ENCODE measurements at regions not wholly inside any gene's neighbourhood (a gene's known extent, or its start where the extent isn't known, plus 50 kb on each side); places are given as distances from the start of the nearest gene placed in this dataset.

DNA sequence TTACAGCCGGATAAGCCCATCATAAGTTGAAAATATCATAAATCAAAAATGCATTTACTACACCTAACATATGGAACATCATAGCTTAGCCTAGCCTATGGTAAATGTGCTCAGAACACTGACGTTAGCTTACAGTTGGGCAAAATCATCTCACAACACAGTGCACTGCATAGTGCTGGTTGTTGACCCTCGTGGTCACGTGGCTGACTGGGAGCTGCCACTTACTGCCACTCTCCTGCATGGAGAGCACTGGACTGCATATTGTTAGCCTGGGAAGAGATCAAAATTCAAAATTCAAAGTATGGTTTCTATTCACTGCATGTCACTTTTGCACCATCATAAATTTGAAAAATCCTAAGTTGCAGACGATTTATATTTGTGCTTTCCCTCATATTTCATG is 94.0 kb upstream of the CACNA2D3 start:
- TF ChIP-seq, protein P1, sequence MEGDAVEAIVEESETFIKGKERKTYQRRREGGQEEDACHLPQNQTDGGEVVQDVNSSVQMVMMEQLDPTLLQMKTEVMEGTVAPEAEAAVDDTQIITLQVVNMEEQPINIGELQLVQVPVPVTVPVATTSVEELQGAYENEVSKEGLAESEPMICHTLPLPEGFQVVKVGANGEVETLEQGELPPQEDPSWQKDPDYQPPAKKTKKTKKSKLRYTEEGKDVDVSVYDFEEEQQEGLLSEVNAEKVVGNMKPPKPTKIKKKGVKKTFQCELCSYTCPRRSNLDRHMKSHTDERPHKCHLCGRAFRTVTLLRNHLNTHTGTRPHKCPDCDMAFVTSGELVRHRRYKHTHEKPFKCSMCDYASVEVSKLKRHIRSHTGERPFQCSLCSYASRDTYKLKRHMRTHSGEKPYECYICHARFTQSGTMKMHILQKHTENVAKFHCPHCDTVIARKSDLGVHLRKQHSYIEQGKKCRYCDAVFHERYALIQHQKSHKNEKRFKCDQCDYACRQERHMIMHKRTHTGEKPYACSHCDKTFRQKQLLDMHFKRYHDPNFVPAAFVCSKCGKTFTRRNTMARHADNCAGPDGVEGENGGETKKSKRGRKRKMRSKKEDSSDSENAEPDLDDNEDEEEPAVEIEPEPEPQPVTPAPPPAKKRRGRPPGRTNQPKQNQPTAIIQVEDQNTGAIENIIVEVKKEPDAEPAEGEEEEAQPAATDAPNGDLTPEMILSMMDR (conservative IDR thresholded peaks at IDR 0.05; ENCODE audit: low read depth, low read length), result no peak

DNA sequence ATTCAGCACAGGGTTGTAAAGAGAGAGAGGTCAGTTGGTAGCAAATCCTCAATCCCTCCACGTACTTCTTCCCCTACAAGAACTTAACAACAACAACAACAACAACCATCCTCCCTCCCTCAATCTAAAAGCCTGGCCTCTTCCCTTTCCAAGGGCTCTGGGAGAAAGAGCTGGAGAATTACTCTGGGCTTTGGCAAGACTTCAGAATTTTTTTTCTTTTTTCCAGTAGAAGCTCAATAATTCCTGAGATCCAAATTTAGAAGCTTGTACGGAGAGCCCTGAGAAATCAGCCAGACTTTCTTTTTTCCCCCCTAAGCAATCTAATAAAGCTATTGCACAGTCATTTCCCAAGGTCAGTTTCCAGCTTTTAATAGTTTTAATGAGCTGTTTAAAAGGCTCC is 95.8 kb upstream of the CACNA2D3 start:
- DNase-seq (ENCODE audit: low read depth), result no peak
- TF ChIP-seq, protein P1 (conservative IDR thresholded peaks at IDR 0.05; ENCODE audit: low read depth, low read length), result no peak
- no peak overlapping the region for H3K4me3 ChIP-seq (ENCODE audit: low read depth, low read length)

More for the DNA sequence above, 94.0 kb upstream of the CACNA2D3 start:
- H3K4me3 ChIP-seq (ENCODE audit: low read depth, low read length), result no peak overlapping the region
- no peak for DNase-seq (ENCODE audit: low read depth)

DNA sequence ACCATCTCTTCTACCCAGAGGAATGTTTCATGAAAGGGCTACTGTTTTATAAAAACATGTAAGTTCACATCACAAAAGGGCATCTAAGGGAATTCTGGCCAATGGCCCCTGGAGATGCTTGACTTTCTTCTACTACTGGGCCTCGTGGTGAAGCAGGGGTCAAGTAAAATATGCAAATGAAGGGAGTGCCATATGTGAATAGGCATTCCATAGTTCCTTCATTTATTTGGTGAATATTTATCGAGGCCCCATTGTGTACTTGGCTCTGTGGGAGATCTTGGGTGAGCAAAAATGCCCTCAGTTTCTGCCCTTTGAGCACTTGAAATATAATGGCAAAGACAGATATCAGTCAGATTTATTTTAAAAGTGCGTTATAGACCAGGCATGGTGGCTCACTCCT is 101.3 kb upstream of the CACNA2D3 start:
- TF ChIP-seq, protein P1 (conservative IDR thresholded peaks at IDR 0.05; ENCODE audit: low read depth, low read length), result no peak
- no peak for DNase-seq (ENCODE audit: low read depth)
- no peak overlapping the region for H3K4me3 ChIP-seq (ENCODE audit: low read depth, low read length)

DNA sequence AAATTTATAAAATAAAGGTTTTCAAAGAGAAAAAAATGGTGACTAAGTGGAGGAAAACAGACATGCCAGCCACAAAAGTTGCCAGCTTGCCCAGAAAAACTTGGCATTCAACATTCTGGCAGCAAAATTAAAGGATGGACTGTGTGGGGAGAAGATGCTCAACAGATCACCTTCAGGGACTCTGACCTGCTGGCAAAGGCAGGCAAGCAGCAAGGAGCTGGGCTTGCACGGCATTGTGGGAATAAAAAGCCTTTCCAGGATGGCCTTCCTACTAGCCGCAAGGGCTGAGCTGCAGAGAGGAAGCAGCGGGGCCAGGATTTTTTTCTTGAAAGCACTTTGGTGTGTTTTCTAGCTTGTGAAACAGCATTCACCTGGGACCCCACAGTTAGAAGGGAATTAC is 101.9 kb upstream of the CACNA2D3 start:
- H3K4me3 ChIP-seq (ENCODE audit: low read depth, low read length), result no peak overlapping the region
- TF ChIP-seq, protein P1 (conservative IDR thresholded peaks at IDR 0.05; ENCODE audit: low read depth, low read length), result no peak
- no peak for DNase-seq (ENCODE audit: low read depth)

DNA sequence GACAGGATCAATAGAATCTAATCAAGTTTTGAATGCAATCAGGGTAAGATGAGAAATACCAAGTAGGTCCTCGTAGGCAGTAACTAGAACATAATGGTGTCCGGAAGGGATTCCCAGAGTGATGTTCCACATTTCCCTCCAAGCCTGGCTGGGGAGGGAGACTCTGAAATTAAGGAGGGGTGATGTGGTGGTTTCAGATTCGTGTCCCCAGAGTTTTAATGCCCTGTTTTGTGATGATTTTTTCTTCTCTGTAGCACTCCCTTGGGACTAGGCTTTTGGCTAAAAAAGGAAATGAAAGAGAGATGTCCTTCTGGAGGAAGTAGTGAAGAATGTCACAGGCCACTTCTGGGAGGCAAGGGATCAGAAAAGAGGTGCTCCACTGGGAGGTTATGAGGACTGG is 108.3 kb upstream of the CACNA2D3 start:
- DNase-seq (ENCODE audit: low read depth), result no peak
- TF ChIP-seq, protein P1 (conservative IDR thresholded peaks at IDR 0.05; ENCODE audit: low read depth, low read length), result no peak
- no peak overlapping the region for H3K4me3 ChIP-seq (ENCODE audit: low read depth, low read length)

DNA sequence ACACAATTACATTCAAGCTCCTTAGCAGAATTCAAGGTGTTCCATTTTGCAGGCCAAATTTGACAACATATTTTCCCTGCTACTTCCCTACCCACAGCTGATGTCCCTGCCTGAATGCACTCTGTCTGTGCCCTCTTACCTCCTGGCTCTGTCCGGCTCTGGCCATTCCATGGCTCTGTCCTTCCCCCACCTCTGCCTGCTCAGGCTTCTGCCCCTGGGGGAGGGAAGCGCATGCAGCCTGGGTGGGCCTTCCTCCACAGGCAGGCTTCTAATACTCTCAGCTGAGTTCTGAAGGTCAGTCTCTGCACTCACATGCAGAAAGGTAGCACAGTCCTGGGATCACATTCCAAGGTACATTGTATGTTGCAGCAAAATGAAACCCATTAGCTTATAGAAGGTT is 113.6 kb upstream of the CACNA2D3 start:
- TF ChIP-seq, protein P1 (conservative IDR thresholded peaks at IDR 0.05; ENCODE audit: low read depth, low read length), result no peak
- no peak overlapping the region for H3K4me3 ChIP-seq (ENCODE audit: low read depth, low read length)
- no peak for DNase-seq (ENCODE audit: low read depth)

DNA sequence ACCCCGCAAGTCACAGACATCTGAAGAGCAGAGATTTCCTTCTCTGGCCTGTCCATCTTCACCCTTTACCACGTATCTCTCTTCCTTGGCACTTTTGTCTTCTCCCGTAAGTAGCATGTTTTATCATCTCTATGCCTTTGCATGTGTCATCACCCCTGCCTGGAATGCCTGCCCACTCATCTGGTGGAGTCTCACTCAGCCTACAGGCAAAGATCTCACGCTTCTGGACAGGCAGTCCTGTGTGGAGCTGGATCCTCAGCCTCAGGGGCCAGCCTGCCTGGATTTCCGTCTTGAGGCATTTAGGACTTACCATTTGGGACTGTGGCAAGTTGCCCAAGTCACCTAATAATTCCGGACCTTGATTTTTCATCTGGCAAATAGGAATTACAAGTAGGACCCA is 114.3 kb upstream of the CACNA2D3 start:
- no peak for DNase-seq (ENCODE audit: low read depth)
- no peak overlapping the region for H3K4me3 ChIP-seq (ENCODE audit: low read depth, low read length)
- TF ChIP-seq, protein P1 (conservative IDR thresholded peaks at IDR 0.05; ENCODE audit: low read depth, low read length), result no peak
